ENCODE measurements at regions not wholly inside any gene's neighbourhood (a gene's known extent, or its start where the extent isn't known, plus 50 kb on each side); places are given as distances from the start of the nearest gene placed in this dataset.

DNA sequence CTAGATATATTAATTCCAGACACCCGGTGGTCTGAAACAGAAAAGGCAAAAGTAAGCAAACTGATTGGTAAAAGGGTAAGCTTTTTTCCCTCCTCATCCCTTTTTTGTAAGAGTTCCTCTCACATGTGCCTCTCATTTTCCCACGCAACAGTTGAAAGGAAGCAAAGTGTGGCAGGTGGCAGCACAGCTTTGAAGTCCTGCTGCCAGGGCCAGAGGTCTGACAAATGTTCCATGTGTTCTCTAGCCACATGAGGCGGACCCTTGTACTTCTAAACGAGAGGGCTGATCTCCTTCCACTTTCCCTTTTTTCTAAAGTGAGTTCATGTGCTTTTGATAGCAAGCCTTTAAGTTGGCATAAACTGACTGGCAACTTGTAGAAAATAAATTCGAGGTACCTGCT lies 217.5 kb downstream of the POLR1F start:
- no peak for TF ChIP-seq CTCF (IDR thresholded peaks at IDR 0.05)
- no peak for TF ChIP-seq POLR2A (IDR thresholded peaks at IDR 0.05)

All from right lobe of liver (tissue), 4 donors.